ENCODE measurements at regions not wholly inside any gene's neighbourhood (a gene's known extent, or its start where the extent isn't known, plus 50 kb on each side); places are given as distances from the start of the nearest gene placed in this dataset.

DNA sequence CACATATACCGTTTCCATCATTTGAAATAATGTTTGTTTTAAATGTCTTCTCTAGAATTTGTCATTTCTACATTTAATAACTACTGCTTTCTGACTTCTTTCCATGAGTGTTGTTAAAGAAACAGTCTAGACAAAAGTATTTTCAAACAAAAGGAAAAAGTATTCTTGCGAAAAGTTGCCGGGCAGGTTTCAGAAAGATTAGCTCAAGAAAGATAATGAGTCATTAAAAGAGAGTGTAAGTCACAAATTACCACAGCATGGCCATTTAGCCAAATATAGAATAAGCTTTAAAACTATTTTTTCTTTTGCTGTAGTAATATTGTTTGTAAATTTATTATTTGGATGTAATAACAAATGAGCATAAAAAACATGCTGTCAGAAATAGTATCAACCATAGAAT, 493.0 kb downstream of the TLL1 start:
- no peak for DNase-seq

DNA sequence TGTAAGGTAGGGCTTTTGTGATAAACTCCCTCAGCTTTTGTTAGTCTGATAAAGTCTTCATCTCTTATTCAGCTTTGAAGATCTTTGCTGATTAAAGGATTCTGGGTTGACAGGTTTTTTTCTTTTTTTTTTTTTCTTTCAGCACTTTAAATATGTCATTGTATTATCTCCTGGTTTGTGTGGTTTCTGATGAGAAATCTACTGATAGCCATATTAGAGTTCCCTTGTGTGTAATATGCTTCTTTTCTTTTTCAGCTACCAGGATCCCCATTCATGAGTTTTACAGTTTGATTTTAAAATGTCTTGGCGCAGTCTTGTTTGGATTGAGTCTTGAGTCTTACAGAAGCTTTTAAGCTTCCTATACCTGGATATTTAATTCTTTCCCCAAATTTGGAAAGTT, 504.5 kb downstream of the TLL1 start:
- DNase-seq: no peak

- DNase-seq: no peak
Measured at GRCh38 chr4:166386491-166387360, 513.7 kb downstream of the TLL1 start.

DNA sequence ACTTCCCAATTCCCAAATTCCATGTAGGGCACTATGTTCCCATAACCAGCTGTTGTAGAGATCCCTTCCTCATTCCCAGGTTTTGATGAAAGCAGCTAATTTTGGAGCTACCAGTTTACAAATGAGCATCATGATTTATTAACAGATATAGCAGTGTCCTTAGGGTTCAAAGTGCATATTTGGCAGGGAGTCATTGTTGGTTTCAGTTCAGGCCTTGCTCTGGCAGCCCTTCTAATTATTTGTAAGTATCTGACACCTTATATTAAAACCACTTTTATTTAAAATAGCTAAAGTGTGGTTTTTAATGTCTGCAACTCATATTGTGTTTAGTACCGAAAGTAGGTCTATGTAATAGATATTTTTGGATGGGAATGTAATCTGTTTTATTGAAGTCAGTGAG, 518.5 kb downstream of the TLL1 start:
- no peak for DNase-seq

DNA sequence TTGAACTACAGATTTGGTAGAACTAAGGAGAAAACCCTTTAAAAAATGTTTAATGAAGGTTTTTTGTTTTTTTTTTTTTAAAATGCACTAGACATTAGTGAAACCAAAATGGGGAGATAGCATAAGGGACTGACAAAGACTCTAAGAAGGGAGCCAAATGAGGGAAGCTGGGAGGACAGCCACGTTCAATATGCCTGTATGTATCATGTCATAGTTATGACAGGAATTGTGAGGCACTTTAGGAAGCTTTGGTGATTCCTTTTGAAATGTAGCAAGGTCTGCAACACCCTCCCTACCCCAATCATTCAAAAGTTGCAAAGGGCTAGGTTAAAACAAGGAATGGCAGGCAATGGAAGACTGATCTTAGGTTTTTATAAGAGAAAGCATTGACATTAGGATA, 526.0 kb downstream of the TLL1 start:
- no peak for DNase-seq

GRCh38 chr4:166400270-166400894, 527.3 kb downstream of the TLL1 start:
- no peak for DNase-seq

- DNase-seq: no peak
Measured at GRCh38 chr4:166413356-166413755, 540.3 kb downstream of the TLL1 start.

DNA sequence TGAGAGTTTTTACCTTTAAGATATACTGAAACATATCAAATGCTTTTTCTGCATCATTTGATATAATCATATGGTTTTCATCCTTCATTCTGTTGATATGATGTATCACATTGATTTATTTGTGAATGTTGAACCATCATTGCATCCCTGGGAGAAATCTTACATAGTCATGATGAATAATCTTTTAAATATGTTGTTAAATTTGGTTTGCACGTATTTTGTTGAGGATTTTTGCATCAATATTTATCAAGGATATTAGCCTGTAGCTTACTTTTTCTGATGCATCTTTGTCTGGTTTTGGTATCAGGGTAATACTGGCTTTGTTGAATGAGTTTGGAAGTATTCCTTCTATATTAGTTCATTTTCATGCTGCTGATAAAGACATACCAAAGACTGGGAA, 541.4 kb downstream of the TLL1 start:
- no peak for DNase-seq

GRCh38 chr4:166415749-166416148, 542.7 kb downstream of the TLL1 start:
- no peak for DNase-seq

GRCh38 chr4:166421556-166422156, 548.6 kb downstream of the TLL1 start:
- DNase-seq: no peak

GRCh38 chr4:166422475-166422874, 549.4 kb downstream of the TLL1 start:
- DNase-seq: no peak

GRCh38 chr4:166426300-166426863, 553.3 kb downstream of the TLL1 start:
- no peak for DNase-seq

- DNase-seq: no peak
Measured at GRCh38 chr4:166432125-166432524, 559.1 kb downstream of the TLL1 start.

- no peak for DNase-seq
Measured at GRCh38 chr4:166432842-166433241, 559.8 kb downstream of the TLL1 start.

DNA sequence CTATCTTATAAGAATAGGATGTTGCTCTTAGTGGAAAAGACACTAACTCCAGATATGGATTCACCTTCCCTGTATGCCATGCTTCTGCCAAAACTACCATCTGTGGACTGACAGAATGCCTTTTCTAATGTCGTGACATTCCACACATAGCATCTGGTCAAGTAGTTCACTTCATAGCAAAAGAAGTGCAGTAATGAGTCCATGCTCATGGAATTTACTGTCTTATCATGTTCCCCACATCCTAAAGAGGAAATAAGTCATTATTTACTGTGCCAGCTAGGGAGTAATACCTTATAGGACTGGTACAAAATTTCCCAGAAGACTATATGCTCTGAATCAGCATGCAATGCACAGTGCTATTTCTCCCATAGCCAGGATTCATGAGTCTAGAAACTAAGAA, 562.4 kb downstream of the TLL1 start:
- no peak for DNase-seq

- DNase-seq: no peak
Measured at GRCh38 chr4:166458756-166459155, 585.7 kb downstream of the TLL1 start.

DNA sequence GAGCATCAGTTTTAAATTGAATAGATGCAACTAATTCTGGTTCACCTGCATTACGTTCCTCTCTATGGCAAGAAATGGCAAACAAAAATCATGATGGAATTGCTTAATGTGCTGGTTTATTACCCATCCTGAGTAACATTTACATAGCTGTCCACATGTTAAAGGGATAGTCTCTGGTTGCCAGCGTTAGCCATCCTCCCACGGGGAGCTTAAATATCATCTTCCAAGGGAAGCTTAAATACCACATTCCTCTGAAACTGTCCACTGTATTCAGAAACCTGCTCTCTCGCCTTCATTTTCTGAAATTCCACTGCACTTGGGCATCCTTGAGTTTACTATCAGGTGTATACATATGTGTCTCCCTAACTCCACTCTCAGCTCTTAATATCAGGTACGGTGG, 586.6 kb downstream of the TLL1 start:
- DNase-seq: no peak

GRCh38 chr4:166460769-166461550, 587.9 kb downstream of the TLL1 start:
- no peak for DNase-seq

DNA sequence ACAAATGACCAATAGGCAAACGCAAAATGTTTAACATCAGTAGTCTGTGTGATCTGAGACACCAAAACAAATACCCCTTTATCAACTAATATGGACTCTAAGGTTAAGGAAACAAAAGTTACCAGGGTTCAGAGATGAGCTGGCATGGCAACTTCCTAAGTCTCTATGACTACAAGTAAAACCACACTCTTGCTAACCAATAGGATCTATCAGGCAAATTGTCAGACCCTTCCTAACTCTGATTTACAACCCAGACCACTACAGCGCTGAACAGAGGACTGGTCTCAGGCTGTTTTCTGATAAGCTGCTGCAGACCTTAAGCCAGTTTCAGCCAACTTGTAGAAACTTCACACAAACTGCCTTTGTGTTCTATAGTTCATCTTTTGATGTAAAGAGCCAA, 608.0 kb downstream of the TLL1 start:
- DNase-seq: no peak

DNA sequence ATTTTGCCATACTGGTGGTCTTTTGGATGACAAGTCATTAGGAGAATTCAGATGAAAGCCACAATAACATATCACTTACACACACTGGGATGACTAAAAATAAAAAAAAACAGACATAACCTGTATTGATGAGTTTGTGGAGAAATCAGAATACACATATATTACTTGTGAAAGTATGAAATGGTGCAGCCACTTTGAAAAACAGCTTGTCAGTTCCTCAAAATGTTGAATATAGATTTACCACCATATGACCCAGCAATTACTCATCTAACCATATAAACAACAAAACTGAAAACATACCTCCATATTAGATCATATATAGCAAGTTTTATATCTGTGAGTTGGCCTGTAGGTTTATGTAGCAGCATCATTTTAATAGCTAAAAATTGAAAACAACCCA, 608.7 kb downstream of the TLL1 start:
- no peak for DNase-seq

DNA sequence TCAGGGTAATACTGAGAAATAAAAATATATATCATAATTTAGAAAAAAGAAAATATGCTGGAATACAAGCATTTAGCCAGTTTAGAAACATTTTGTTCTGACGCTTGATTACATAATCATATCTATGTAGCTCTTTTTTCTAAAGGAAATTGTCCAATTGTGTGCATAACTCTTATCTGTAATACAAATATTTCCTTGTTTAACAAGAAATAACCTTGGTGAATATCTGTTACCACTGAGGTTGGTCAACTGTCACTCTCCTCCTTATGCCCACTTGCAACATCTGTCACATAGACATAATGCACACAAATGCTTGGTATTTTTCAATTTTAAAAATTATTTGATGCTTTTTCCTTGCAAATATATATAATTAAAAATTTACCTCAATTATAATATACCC, 609.7 kb downstream of the TLL1 start:
- DNase-seq: no peak

DNA sequence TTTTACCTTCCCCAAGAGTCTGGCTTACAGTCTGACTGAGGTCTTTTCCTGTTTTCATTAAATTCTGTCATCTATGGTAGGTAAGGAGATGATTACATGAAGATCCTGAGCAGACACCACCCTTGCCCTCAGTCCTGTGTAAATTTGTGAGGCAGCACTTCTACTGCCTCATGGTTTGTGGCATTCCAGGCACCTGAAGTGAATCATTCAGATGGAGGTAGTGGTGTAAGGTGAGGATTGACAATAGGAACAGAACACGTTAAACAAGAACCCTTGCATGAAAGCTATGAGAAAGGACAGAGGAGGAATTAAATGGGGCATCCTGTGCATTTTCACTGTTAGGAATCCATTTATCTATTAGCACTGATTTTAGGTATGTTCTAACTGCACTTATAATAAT, 618.6 kb downstream of the TLL1 start:
- DNase-seq: no peak

- no peak for DNase-seq
Measured at GRCh38 chr4:166493924-166494345, 620.9 kb downstream of the TLL1 start.

Measured in T1000 (cell line).